ENCODE measurements at regions not wholly inside any gene's neighbourhood (a gene's known extent, or its start where the extent isn't known, plus 50 kb on each side); places are given as distances from the start of the nearest gene placed in this dataset.

GRCh38 chr3:5630406-5630805, 442.9 kb downstream of the EDEM1 start:
- no peak for TF ChIP-seq CTCF (IDR thresholded peaks at IDR 0.05 in 2 of 3, conservative IDR thresholded peaks at IDR 0.05 in 1 of 3; ENCODE audit: insufficient read depth in 2 of 3, low read depth in 1 of 3, low read length in 3 of 3)
- TF ChIP-seq ESRRA (IDR thresholded peaks at IDR 0.05; ENCODE audit: borderline replicate concordance, low read depth), result no peak
- TF ChIP-seq MBD2 (IDR thresholded peaks at IDR 0.05; ENCODE audit: borderline replicate concordance, low read depth), result no peak
- TF ChIP-seq IRF2 (CRISPR knock-in tag; IDR thresholded peaks at IDR 0.05), result no peak
- no peak for TF ChIP-seq MXI1 (IDR thresholded peaks at IDR 0.05; ENCODE audit: low read depth, low read length)
- TF ChIP-seq ZNF561 (CRISPR knock-in tag; conservative IDR thresholded peaks at IDR 0.05), result no peak
- no peak for TF ChIP-seq SIRT6 (IDR thresholded peaks at IDR 0.05; ENCODE audit: low read depth, low read length)
- no peak for TF ChIP-seq FOXJ2 (tag; IDR thresholded peaks at IDR 0.05)
- TF ChIP-seq TAF1 (IDR thresholded peaks at IDR 0.05; ENCODE audit: control insufficient read depth, extremely low read depth, insufficient read depth, low read length, severe bottlenecking), result no peak
- TF ChIP-seq RBM22 (IDR thresholded peaks at IDR 0.05; ENCODE audit: low read depth, low read length, poor library complexity, severe bottlenecking), result no peak
- TF ChIP-seq TARDBP (IDR thresholded peaks at IDR 0.05), result no peak
- TF ChIP-seq EZH2 (IDR thresholded peaks at IDR 0.05; ENCODE audit: borderline replicate concordance, low read depth, low read length), result no peak
